Natural killer cell (primary cell): ENCODE measurements at regions not wholly inside any gene's neighbourhood (a gene's known extent, or its start where the extent isn't known, plus 50 kb on each side); places are given as distances from the start of the nearest gene placed in this dataset.

Source experiments
- ATAC-seq, 3 donors: fragments of 150-1000 bp in 2 of 3; fragments of 200-7000 bp in 1 of 3; cut with Tn5 transposase; 1 replicate in 1 of 3; 2 replicates in 2 of 3; pipeline ENCODE4 v1.10.0; 2021; ENCODE audit warnings: mild to moderate bottlenecking in 2 of 3, moderate library complexity in 2 of 3
- DNase-seq, 2 donors: peaks; one replicate each; pipeline versions ENCODE4 v3.0.0 to v3.0.0-alpha.2; 2013 to 2021; ENCODE audit warnings: mixed read lengths in 1 of 2
- H3K27ac ChIP-seq: one replicate; pipeline ENCODE4 v1.5.1; 2013; ENCODE audit warnings: mild to moderate bottlenecking, low read length
- H3K27me3 ChIP-seq: one replicate; pipeline ENCODE4 v1.6.1; 2013; ENCODE audit warnings: low read length; ENCODE audit not compliant: control insufficient read depth, insufficient read depth
- H3K36me3 ChIP-seq: one replicate; pipeline ENCODE4 v1.6.1; 2013; ENCODE audit warnings: low read length; ENCODE audit not compliant: control insufficient read depth, insufficient read depth
- H3K4me1 ChIP-seq: one replicate; pipeline ENCODE4 v1.6.1; 2013; ENCODE audit warnings: low read length; ENCODE audit not compliant: control insufficient read depth, insufficient read depth
- H3K4me3 ChIP-seq: one replicate; pipeline ENCODE4 v1.5.1; 2013; ENCODE audit warnings: low read length
- H3K9me3 ChIP-seq: one replicate; pipeline ENCODE4 v1.6.1; 2013; ENCODE audit warnings: low read length; ENCODE audit not compliant: control insufficient read depth, insufficient read depth
- H3K27ac Mint-ChIP-seq, 2 donors: one replicate each; pipeline ENCODE4 v1.8.0; 2022; ENCODE audit warnings: mild to moderate bottlenecking in 2 of 2, mixed read lengths in 2 of 2, moderate library complexity in 1 of 2
- H3K27me3 Mint-ChIP-seq, 2 donors: one replicate each; pipeline ENCODE4 v1.8.0; 2022; ENCODE audit warnings: low read depth in 2 of 2, mixed read lengths in 2 of 2
- H3K36me3 Mint-ChIP-seq: one replicate; pipeline ENCODE4 v1.8.0; 2022; ENCODE audit warnings: mixed read lengths
- H3K4me1 Mint-ChIP-seq, 2 donors: one replicate each; pipeline ENCODE4 v1.8.0; 2022; ENCODE audit warnings: mixed read lengths in 2 of 2
- H3K4me3 Mint-ChIP-seq: one replicate; pipeline ENCODE4 v1.8.0; 2022; ENCODE audit warnings: mild to moderate bottlenecking, moderate library complexity, mixed read lengths
- H3K9me3 Mint-ChIP-seq, 2 donors: one replicate each; pipeline ENCODE4 v1.8.0; 2022; ENCODE audit warnings: mixed read lengths in 2 of 2
- WGBS: methylation state at CpG from one replicate; pipeline ENCODE4 v1.1.7; 2013; ENCODE audit warnings: missing lambda C conversion rate; ENCODE audit not compliant: insufficient coverage; 5-methylcytosine and 5-hydroxymethylcytosine counted together
- intact Hi-C: fragments of 100-400 bp; cut with micrococcal nuclease; formaldehyde crosslinking; loops from one replicate; pipeline ENCODE4 v1.14.2; 2022
- TF ChIP-seq, protein P1 (sequence below): fragments of 200-600 bp; IDR thresholded peaks from one replicate; pipeline ENCODE4 v1.8.0; 2022; ENCODE audit warnings: antibody characterized with exemption

- DNase-seq (no peak), ATAC-seq (no peak)
- Mint-ChIP-seq H3K36me3 (no peaks in the 10 kb centered on the region), H3K9me3 (no peaks in the 10 kb centered on the region), H3K4me3 (no peak overlapping the region), H3K4me1 (no peaks in the 10 kb centered on the region), H3K27me3 (peaks cover 0 to 8% of the 10 kb centered on the region in 2 donors), H3K27ac (no peak overlapping the region)
- TF ChIP-seq, protein P1, sequence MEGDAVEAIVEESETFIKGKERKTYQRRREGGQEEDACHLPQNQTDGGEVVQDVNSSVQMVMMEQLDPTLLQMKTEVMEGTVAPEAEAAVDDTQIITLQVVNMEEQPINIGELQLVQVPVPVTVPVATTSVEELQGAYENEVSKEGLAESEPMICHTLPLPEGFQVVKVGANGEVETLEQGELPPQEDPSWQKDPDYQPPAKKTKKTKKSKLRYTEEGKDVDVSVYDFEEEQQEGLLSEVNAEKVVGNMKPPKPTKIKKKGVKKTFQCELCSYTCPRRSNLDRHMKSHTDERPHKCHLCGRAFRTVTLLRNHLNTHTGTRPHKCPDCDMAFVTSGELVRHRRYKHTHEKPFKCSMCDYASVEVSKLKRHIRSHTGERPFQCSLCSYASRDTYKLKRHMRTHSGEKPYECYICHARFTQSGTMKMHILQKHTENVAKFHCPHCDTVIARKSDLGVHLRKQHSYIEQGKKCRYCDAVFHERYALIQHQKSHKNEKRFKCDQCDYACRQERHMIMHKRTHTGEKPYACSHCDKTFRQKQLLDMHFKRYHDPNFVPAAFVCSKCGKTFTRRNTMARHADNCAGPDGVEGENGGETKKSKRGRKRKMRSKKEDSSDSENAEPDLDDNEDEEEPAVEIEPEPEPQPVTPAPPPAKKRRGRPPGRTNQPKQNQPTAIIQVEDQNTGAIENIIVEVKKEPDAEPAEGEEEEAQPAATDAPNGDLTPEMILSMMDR, result no peak
- 93% methylated on average over 3 of the region's 4 CpGs for WGBS
- peaks cover 2% of the 10 kb centered on the region for H3K27me3 ChIP-seq
- no peaks in the 10 kb centered on the region for H3K36me3 ChIP-seq
- no peaks in the 10 kb centered on the region for H3K4me1 ChIP-seq
- H3K9me3 ChIP-seq, result no peaks in the 10 kb centered on the region
- H3K27ac ChIP-seq, result no peak overlapping the region
- no peak overlapping the region for H3K4me3 ChIP-seq
- intact Hi-C loops, result no loop called here
These were observed 608.8 kb upstream of the CAMK1G start for GRCh38 chr1:208974717-208975116.

GRCh38 chr1:208975456-208975855, 608.1 kb upstream of the CAMK1G start:
- intact Hi-C loops, result no loop called here
- Mint-ChIP-seq H3K4me3 (no peak overlapping the region), H3K27me3 (peaks cover 0 to 5% of the 10 kb centered on the region in 2 donors), H3K27ac (no peak overlapping the region), H3K9me3 (no peaks in the 10 kb centered on the region), H3K36me3 (no peaks in the 10 kb centered on the region), H3K4me1 (no peaks in the 10 kb centered on the region)
- Histone ChIP-seq H3K4me1 (no peaks in the 10 kb centered on the region), H3K4me3 (no peak overlapping the region), H3K36me3 (no peaks in the 10 kb centered on the region), H3K27me3 (peaks cover 2% of the 10 kb centered on the region), H3K27ac (no peak overlapping the region), H3K9me3 (no peaks in the 10 kb centered on the region)
- ATAC-seq (no peak), DNase-seq (no peak)
- TF ChIP-seq, protein P1, result no peak
- 68% methylated on average over 2 of the region's 2 CpGs for WGBS

DNA sequence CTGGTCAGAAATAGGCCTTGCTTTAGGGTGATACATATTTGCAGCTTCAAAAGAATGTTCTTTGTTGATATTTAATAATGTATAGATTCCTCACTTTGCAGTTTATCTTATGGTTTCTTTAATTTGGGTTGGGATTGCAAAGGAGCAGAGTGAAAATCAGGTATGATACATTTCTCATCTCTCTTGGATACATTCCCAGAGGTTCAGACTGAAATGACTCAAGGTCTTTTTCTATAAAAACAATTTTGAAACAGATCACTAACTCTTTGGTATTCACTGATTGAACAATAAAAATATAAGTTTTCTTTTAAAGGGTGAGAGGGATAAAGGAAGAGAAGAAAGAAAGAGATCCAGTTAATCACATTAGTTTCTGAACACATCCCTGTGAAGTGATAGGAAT, 606.5 kb upstream of the CAMK1G start:
- Mint-ChIP-seq H3K27me3 (peaks cover 0 to 8% of the 10 kb centered on the region in 2 donors), H3K9me3 (no peaks in the 10 kb centered on the region), H3K36me3 (no peaks in the 10 kb centered on the region), H3K27ac (no peak overlapping the region), H3K4me3 (no peak overlapping the region), H3K4me1 (no peaks in the 10 kb centered on the region)
- Histone ChIP-seq H3K4me3 (no peak overlapping the region), H3K27ac (no peak overlapping the region), H3K4me1 (no peaks in the 10 kb centered on the region), H3K27me3 (peaks cover 2% of the 10 kb centered on the region), H3K36me3 (no peaks in the 10 kb centered on the region), H3K9me3 (no peaks in the 10 kb centered on the region)
- TF ChIP-seq, protein P1, result no peak
- DNase-seq, result no peak
- intact Hi-C loops, result no loop called here
- no peak for ATAC-seq

GRCh38 chr1:208977638-208978256, 605.8 kb upstream of the CAMK1G start:
- 88% methylated on average over 1 of the region's 3 CpGs for whole genome bisulfite sequencing
- Mint-ChIP-seq H3K4me1 (no peaks in the 10 kb centered on the region), H3K4me3 (no peak overlapping the region), H3K27ac (no peak overlapping the region), H3K9me3 (no peaks in the 10 kb centered on the region), H3K36me3 (no peaks in the 10 kb centered on the region), H3K27me3 (peaks cover 0 to 8% of the 10 kb centered on the region in 2 donors)
- Histone ChIP-seq H3K9me3 (no peaks in the 10 kb centered on the region), H3K4me3 (no peak overlapping the region), H3K36me3 (no peaks in the 10 kb centered on the region), H3K27ac (no peak overlapping the region), H3K27me3 (peaks cover 2% of the 10 kb centered on the region), H3K4me1 (no peaks in the 10 kb centered on the region)
- intact Hi-C loops, result no loop called here
- no peak for DNase-seq
- TF ChIP-seq, protein P1, result no peak
- no peak for ATAC-seq
